ENCODE measurements at regions not wholly inside any gene's neighbourhood (a gene's known extent, or its start where the extent isn't known, plus 50 kb on each side); places are given as distances from the start of the nearest gene placed in this dataset.

GRCh38 chr15:81529481-81529880, 155.5 kb upstream of the TMC3 start:
- Mint-ChIP-seq H3K4me1 (peaks cover 42% of the 10 kb centered on the region), H3K9me3 (peaks cover 7% of the 10 kb centered on the region), H3K4me3 (no peak overlapping the region), H3K36me3 (no peaks in the 10 kb centered on the region), H3K27me3 (ENCODE audit: low read depth) (no peaks in the 10 kb centered on the region), H3K27ac (peak overlapping the region; percentile 89)
- TF ChIP-seq CTCF (IDR thresholded peaks at IDR 0.05; ENCODE audit: unreplicated experiment): no peak
- DNase-seq (ENCODE audit: low spot score in 2 of 2, unreplicated experiment in 2 of 2): no peak

GRCh38 chr15:81526029-81526428, 152.0 kb upstream of the TMC3 start:
- Mint-ChIP-seq H3K9me3 (peaks cover 14% of the 10 kb centered on the region), H3K27me3 (ENCODE audit: low read depth) (peaks cover 3% of the 10 kb centered on the region), H3K27ac (no peak overlapping the region), H3K4me3 (no peak overlapping the region), H3K36me3 (no peaks in the 10 kb centered on the region), H3K4me1 (peaks cover 26% of the 10 kb centered on the region)
- no peak for DNase-seq (ENCODE audit: low spot score in 2 of 2, unreplicated experiment in 2 of 2)
- TF ChIP-seq CTCF (IDR thresholded peaks at IDR 0.05; ENCODE audit: unreplicated experiment): no peak

GRCh38 chr15:81524496-81524895, 150.5 kb upstream of the TMC3 start:
- peaks cover 4% of the 10 kb centered on the region for H3K27me3 Mint-ChIP-seq (ENCODE audit: low read depth)
- TF ChIP-seq CTCF (IDR thresholded peaks at IDR 0.05; ENCODE audit: unreplicated experiment): no peak
- H3K9me3 Mint-ChIP-seq: peaks cover 14% of the 10 kb centered on the region
- H3K27ac Mint-ChIP-seq: no peak overlapping the region
- peaks cover 11% of the 10 kb centered on the region for H3K4me1 Mint-ChIP-seq
- DNase-seq (ENCODE audit: low spot score in 2 of 2, unreplicated experiment in 2 of 2): no peak
- H3K36me3 Mint-ChIP-seq: no peaks in the 10 kb centered on the region
- H3K4me3 Mint-ChIP-seq: no peak overlapping the region

- Mint-ChIP-seq H3K9me3 (peaks cover 14% of the 10 kb centered on the region), H3K27ac (no peak overlapping the region), H3K27me3 (ENCODE audit: low read depth) (peaks cover 7% of the 10 kb centered on the region), H3K4me3 (no peak overlapping the region), H3K36me3 (no peaks in the 10 kb centered on the region), H3K4me1 (peaks cover 4% of the 10 kb centered on the region)
- no peak for TF ChIP-seq CTCF (IDR thresholded peaks at IDR 0.05; ENCODE audit: unreplicated experiment)
- no peak for DNase-seq (ENCODE audit: low spot score in 2 of 2, unreplicated experiment in 2 of 2)
These were observed 149.9 kb upstream of the TMC3 start for GRCh38 chr15:81523867-81524266.

GRCh38 chr15:81520480-81520879, 146.5 kb upstream of the TMC3 start:
- Mint-ChIP-seq H3K27me3 (ENCODE audit: low read depth) (peaks cover 29% of the 10 kb centered on the region), H3K4me1 (no peaks in the 10 kb centered on the region), H3K4me3 (no peak overlapping the region), H3K27ac (no peak overlapping the region), H3K9me3 (peaks cover 17% of the 10 kb centered on the region), H3K36me3 (no peaks in the 10 kb centered on the region)
- no peak for DNase-seq (ENCODE audit: low spot score in 2 of 2, unreplicated experiment in 2 of 2)
- TF ChIP-seq CTCF (IDR thresholded peaks at IDR 0.05; ENCODE audit: unreplicated experiment): no peak

GRCh38 chr15:81516461-81516860, 142.4 kb upstream of the TMC3 start:
- Mint-ChIP-seq H3K27me3 (ENCODE audit: low read depth) (peaks cover 34% of the 10 kb centered on the region), H3K36me3 (no peaks in the 10 kb centered on the region), H3K9me3 (peaks cover 4% of the 10 kb centered on the region), H3K4me1 (no peaks in the 10 kb centered on the region), H3K27ac (no peak overlapping the region), H3K4me3 (no peak overlapping the region)
- TF ChIP-seq CTCF (IDR thresholded peaks at IDR 0.05; ENCODE audit: unreplicated experiment): no peak
- DNase-seq (ENCODE audit: low spot score in 2 of 2, unreplicated experiment in 2 of 2): no peak
